HCT116 (cell line): ENCODE measurements at regions not wholly inside any gene's neighbourhood (a gene's known extent, or its start where the extent isn't known, plus 50 kb on each side); places are given as distances from the start of the nearest gene placed in this dataset.

Source experiments
- ATAC-seq: fragments of 200-7000 bp; cut with Tn5 transposase; 2 replicates; pipeline ENCODE4 v1.9.1; 2020; ENCODE audit warnings: mild to moderate bottlenecking, moderate library complexity
- BruUV-seq: library from RNA; stranded (reverse); fragments of 400-500 nt; replicated peaks from 2 replicates; lab custom pipeline; 2021; lab: Mats Ljungman, UMichigan
- CTCF ChIA-PET: fragments of 300-600 bp; sonication (Branson Sonifier 250); formaldehyde crosslinking; loops from one replicate; lab custom pipeline; 2021; ENCODE audit warnings: antibody characterized with exemption; lab: Charles Lee
- POLR2A ChIA-PET: fragments of 300-600, 350-600 bp; sonication (Branson Sonifier 250); formaldehyde crosslinking; loops from one replicate; lab custom pipeline; 2021; ENCODE audit warnings: antibody characterized with exemption; lab: Charles Lee
- RAD21 ChIA-PET, 2 experiments: fragments of 300-600 bp; sonication (Branson Sonifier 250); formaldehyde crosslinking; loops; one replicate each; lab custom pipeline; 2023; ENCODE audit warnings: low total read pairs in 2 of 2; ENCODE audit not compliant: uncharacterized antibody in 2 of 2, unreplicated experiment in 2 of 2, low non-redundant PET in 1 of 2; lab: Charles Lee
- DNase-seq: peaks from one replicate; pipeline ENCODE4 v3.0.0-alpha.2; 2010; ENCODE audit warnings: low read depth, low spot score
- H2AFZ ChIP-seq: fragments of 200-600 bp; shearing (Covaris generic), sonication (generic); 2 replicates; pipeline ENCODE4 v1.6.1; 2017; ENCODE audit warnings: low read depth, mixed run types, mixed read lengths, antibody characterized with exemption, low read length; ENCODE audit not compliant: poor library complexity, severe bottlenecking
- H3K27ac ChIP-seq: 2 replicates; pipeline ENCODE4 v1.5.1; 2012; ENCODE audit warnings: low read depth, low read length
- H3K27me3 ChIP-seq: fragments of 200-600 bp; sonication (generic); 2 replicates; pipeline ENCODE4 v1.6.1; 2016; ENCODE audit warnings: mixed run types, low read length, mixed read lengths; ENCODE audit not compliant: insufficient read depth
- H3K36me3 ChIP-seq, 2 experiments: fragments of 200-500 bp in 1 of 2; fragments of 200-600 bp in 1 of 2; sonication (Bioruptor generic) in 1 of 2; sonication (generic) in 1 of 2; 2 replicates each; pipeline versions ENCODE4 v1.5.1 to v1.6.1; 2014 to 2016; ENCODE audit warnings: low read length in 2 of 2, inconsistent platforms in 1 of 2, mixed read lengths in 1 of 2, mixed run types in 1 of 2; ENCODE audit not compliant: insufficient read depth in 2 of 2, control insufficient read depth in 1 of 2
- H3K4me1 ChIP-seq, 2 experiments: fragments of 200-600 bp in 1 of 2; sonication (generic) in 1 of 2; 2 replicates each; pipeline versions ENCODE4 v1.5.1 to v1.6.1; 2012 to 2017; ENCODE audit warnings: low read length in 2 of 2, inconsistent platforms in 1 of 2, mild to moderate bottlenecking in 1 of 2, mixed read lengths in 1 of 2, mixed run types in 1 of 2, moderate library complexity in 1 of 2; ENCODE audit not compliant: insufficient read depth in 2 of 2, control insufficient read depth in 1 of 2
- H3K4me2 ChIP-seq: fragments of 200-600 bp; sonication (generic); 2 replicates; pipeline ENCODE4 v1.6.1; 2017; ENCODE audit warnings: mixed run types, low read length, mixed read lengths
- H3K4me3 ChIP-seq, 2 experiments: fragments of 200-600 bp in 1 of 2; sonication (generic) in 1 of 2; replicated peaks in 1 of 2; 2 replicates each; pipeline ENCODE4 v1.5.1; 2011 to 2016; ENCODE audit warnings: low read length in 2 of 2, control low read depth in 1 of 2, low read depth in 1 of 2, mild to moderate bottlenecking in 1 of 2, mixed read lengths in 1 of 2, mixed run types in 1 of 2
- H3K79me2 ChIP-seq: fragments of 200-600 bp; sonication (generic); 2 replicates; pipeline ENCODE4 v1.6.1; 2017; ENCODE audit warnings: mild to moderate bottlenecking, mixed run types, low read length, moderate library complexity, mixed read lengths; ENCODE audit not compliant: insufficient read depth
- H3K9ac ChIP-seq: fragments of 200-600 bp; sonication (generic); 2 replicates; pipeline ENCODE4 v1.6.1; 2016; ENCODE audit warnings: low read length, mixed read lengths
- H3K9me2 ChIP-seq: fragments of 200-600 bp; sonication (generic), shearing (Covaris generic); 2 replicates; pipeline ENCODE4 v1.6.1; 2017; ENCODE audit warnings: mixed run types, mild to moderate bottlenecking, moderate library complexity; ENCODE audit not compliant: insufficient read depth
- H3K9me3 ChIP-seq, 2 experiments: fragments of 200-500 bp in 1 of 2; fragments of 200-600 bp in 1 of 2; sonication (Bioruptor generic) in 1 of 2; sonication (generic) in 1 of 2; 2 replicates each; pipeline ENCODE4 v1.6.1; 2014 to 2017; ENCODE audit warnings: low read length in 2 of 2, mixed read lengths in 2 of 2, inconsistent platforms in 1 of 2, low read depth in 1 of 2, mild to moderate bottlenecking in 1 of 2, mixed run types in 1 of 2, moderate library complexity in 1 of 2; ENCODE audit not compliant: control insufficient read depth in 1 of 2, insufficient read depth in 1 of 2
- H4K20me1 ChIP-seq: fragments of 200-600 bp; sonication (generic), shearing (Covaris generic); 2 replicates; pipeline ENCODE4 v1.6.1; 2017; ENCODE audit warnings: mixed run types, mild to moderate bottlenecking, moderate library complexity; ENCODE audit not compliant: insufficient read depth
- EGR1 ChIP-seq: IDR thresholded peaks from 2 replicates; pipeline ENCODE4 v1.6.1; 2012; ENCODE audit warnings: low read depth
- ELF1 ChIP-seq: IDR thresholded peaks from 2 replicates; pipeline ENCODE4 v1.6.1; 2012; ENCODE audit warnings: low read depth, borderline replicate concordance
- EZH2 ChIP-seq: fragments of 200-600 bp; sonication (generic); IDR thresholded peaks from 2 replicates; pipeline ENCODE4 v1.6.1; 2017; ENCODE audit warnings: antibody characterized with exemption, mixed run types
- JUND ChIP-seq: IDR thresholded peaks from 2 replicates; pipeline ENCODE4 v1.6.1; 2012
- POLR2A ChIP-seq: IDR thresholded peaks from 2 replicates; pipeline ENCODE4 v1.7.0; 2011; ENCODE audit warnings: borderline replicate concordance; ENCODE audit not compliant: insufficient read depth, insufficient read length; ENCODE audit errors: extremely low read depth
- POLR2AphosphoS5 ChIP-seq: IDR thresholded peaks from 2 replicates; pipeline ENCODE4 v1.6.1; 2011; ENCODE audit warnings: mild to moderate bottlenecking, low read depth, low read length, moderate library complexity
- RAD21 ChIP-seq: IDR thresholded peaks from 2 replicates; pipeline ENCODE4 v1.6.1; 2012; ENCODE audit warnings: low read depth, mild to moderate bottlenecking
- ZFX ChIP-seq: fragments of 450-650 bp; IDR thresholded peaks from 2 replicates; pipeline ENCODE4 v1.6.1; 2017
- ZNF274 ChIP-seq: fragments of 200-500 bp; sonication (Bioruptor generic); IDR thresholded peaks from 2 replicates; pipeline ENCODE4 v1.6.1; 2014; ENCODE audit warnings: mild to moderate bottlenecking, low read depth, low read length, inconsistent platforms
- intact Hi-C: fragments of 100-400 bp; cut with micrococcal nuclease; formaldehyde crosslinking; loops from 2 replicates; pipeline ENCODE4 v1.10.0; 2022
- TF ChIP-seq, protein P1 (sequence below), 3 experiments: fragments of 200-600 bp in 1 of 3; sonication (generic) in 1 of 3; IDR thresholded peaks in 2 of 3; conservative IDR thresholded peaks in 1 of 3; 2 replicates each; pipeline ENCODE4 v1.5.1; 2012 to 2017; ENCODE audit warnings: low read depth in 2 of 3, low read length in 2 of 3, antibody characterized with exemption in 1 of 3, borderline replicate concordance in 1 of 3, control low read depth in 1 of 3, mild to moderate bottlenecking in 1 of 3, mixed read lengths in 1 of 3, mixed run types in 1 of 3, moderate library complexity in 1 of 3; ENCODE audit not compliant: insufficient read depth in 1 of 3
- TF ChIP-seq, protein P2 (sequence below): IDR thresholded peaks from 2 replicates; pipeline ENCODE4 v1.6.1; 2011; ENCODE audit warnings: mild to moderate bottlenecking, low read length, moderate library complexity; ENCODE audit not compliant: insufficient replicate concordance; ENCODE audit errors: extremely low read depth
- TF ChIP-seq, protein P3 (sequence below): IDR thresholded peaks from 2 replicates; pipeline ENCODE4 v1.6.1; 2012
- TF ChIP-seq, protein P4 (sequence below): IDR thresholded peaks from 2 replicates; pipeline ENCODE4 v1.6.1; 2012; ENCODE audit warnings: low read depth

DNA sequence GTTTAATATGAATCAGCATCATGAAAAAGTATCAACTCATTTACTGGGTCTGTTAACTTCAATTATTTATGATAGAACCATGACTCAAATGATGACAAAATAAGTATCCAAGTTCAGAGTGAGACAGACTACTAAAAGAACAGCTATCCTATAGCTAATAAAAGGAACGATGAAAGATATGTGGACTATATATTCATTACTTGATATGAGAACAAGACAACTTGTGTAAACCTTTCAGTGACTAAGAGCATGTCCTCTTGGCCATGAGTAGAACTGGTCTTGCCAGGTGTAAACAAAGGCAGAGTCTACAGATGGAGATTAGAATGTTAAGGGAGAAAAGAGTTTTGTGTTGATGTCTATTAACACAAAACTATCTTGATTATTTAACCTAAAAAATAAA is 360.4 kb upstream of the ZC3H15 start (continued):
- TF ChIP-seq, protein P1, sequence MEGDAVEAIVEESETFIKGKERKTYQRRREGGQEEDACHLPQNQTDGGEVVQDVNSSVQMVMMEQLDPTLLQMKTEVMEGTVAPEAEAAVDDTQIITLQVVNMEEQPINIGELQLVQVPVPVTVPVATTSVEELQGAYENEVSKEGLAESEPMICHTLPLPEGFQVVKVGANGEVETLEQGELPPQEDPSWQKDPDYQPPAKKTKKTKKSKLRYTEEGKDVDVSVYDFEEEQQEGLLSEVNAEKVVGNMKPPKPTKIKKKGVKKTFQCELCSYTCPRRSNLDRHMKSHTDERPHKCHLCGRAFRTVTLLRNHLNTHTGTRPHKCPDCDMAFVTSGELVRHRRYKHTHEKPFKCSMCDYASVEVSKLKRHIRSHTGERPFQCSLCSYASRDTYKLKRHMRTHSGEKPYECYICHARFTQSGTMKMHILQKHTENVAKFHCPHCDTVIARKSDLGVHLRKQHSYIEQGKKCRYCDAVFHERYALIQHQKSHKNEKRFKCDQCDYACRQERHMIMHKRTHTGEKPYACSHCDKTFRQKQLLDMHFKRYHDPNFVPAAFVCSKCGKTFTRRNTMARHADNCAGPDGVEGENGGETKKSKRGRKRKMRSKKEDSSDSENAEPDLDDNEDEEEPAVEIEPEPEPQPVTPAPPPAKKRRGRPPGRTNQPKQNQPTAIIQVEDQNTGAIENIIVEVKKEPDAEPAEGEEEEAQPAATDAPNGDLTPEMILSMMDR (IDR thresholded peaks at IDR 0.05 in 2 of 3, conservative IDR thresholded peaks at IDR 0.05 in 1 of 3; ENCODE audit: borderline replicate concordance in 1 of 3, insufficient read depth in 1 of 3, low read depth in 2 of 3, low read length in 2 of 3), result no peak
- TF ChIP-seq EZH2 (no peak), POLR2A (no peak)
- TF ChIP-seq, protein P2, sequence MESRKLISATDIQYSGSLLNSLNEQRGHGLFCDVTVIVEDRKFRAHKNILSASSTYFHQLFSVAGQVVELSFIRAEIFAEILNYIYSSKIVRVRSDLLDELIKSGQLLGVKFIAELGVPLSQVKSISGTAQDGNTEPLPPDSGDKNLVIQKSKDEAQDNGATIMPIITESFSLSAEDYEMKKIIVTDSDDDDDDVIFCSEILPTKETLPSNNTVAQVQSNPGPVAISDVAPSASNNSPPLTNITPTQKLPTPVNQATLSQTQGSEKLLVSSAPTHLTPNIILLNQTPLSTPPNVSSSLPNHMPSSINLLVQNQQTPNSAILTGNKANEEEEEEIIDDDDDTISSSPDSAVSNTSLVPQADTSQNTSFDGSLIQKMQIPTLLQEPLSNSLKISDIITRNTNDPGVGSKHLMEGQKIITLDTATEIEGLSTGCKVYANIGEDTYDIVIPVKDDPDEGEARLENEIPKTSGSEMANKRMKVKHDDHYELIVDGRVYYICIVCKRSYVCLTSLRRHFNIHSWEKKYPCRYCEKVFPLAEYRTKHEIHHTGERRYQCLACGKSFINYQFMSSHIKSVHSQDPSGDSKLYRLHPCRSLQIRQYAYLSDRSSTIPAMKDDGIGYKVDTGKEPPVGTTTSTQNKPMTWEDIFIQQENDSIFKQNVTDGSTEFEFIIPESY, result no peak
- TF ChIP-seq, all 23 proteins: peak for 0

DNA sequence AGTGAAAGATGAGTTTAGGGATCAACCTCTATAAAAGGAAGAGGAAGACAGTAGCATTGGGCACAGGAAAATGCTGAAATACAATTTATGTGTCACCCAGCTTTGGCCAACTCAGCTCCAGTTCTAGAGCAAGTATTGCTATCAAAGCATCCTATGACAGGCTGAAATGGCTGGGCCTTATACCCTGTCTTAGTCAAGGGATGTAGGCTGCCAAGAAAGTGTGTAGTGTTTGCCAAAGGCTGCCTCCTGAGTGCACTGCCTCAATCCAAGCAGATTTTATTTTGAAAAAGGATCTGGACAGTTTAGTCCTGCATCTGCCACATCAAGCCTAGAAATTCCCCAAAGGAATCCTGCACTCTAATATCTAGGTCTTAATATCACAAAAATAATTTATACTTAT is 359.9 kb upstream of the ZC3H15 start:
- intact Hi-C loops, result no loop called here
- Histone ChIP-seq H3K36me3 (no peaks in the 10 kb centered on the region), H3K9me3 (no peaks in the 10 kb centered on the region), H3K27ac (no peak overlapping the region), H4K20me1 (no peaks in the 10 kb centered on the region), H3K9ac (no peak overlapping the region), H3K27me3 (no peaks in the 10 kb centered on the region), H3K9me2 (no peaks in the 10 kb centered on the region), H3K4me3 (no peak overlapping the region), H3K4me1 (peaks cover 17 to 23% of the 10 kb centered on the region in 2 experiments), H2AFZ (no peak overlapping the region), H3K4me2 (no peak overlapping the region), H3K79me2 (no peaks in the 10 kb centered on the region)
- POLR2A ChIA-PET, result no interaction called here
- TF ChIP-seq EGR1 (no peak), ELF1 (no peak), POLR2AphosphoS5 (no peak), RAD21 (no peak), ZFX (no peak), JUND (no peak), ZNF274 (no peak)
- TF ChIP-seq, protein P2, result no peak
- TF ChIP-seq, protein P3, sequence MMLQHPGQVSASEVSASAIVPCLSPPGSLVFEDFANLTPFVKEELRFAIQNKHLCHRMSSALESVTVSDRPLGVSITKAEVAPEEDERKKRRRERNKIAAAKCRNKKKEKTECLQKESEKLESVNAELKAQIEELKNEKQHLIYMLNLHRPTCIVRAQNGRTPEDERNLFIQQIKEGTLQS, result no peak
- TF ChIP-seq, protein P4, sequence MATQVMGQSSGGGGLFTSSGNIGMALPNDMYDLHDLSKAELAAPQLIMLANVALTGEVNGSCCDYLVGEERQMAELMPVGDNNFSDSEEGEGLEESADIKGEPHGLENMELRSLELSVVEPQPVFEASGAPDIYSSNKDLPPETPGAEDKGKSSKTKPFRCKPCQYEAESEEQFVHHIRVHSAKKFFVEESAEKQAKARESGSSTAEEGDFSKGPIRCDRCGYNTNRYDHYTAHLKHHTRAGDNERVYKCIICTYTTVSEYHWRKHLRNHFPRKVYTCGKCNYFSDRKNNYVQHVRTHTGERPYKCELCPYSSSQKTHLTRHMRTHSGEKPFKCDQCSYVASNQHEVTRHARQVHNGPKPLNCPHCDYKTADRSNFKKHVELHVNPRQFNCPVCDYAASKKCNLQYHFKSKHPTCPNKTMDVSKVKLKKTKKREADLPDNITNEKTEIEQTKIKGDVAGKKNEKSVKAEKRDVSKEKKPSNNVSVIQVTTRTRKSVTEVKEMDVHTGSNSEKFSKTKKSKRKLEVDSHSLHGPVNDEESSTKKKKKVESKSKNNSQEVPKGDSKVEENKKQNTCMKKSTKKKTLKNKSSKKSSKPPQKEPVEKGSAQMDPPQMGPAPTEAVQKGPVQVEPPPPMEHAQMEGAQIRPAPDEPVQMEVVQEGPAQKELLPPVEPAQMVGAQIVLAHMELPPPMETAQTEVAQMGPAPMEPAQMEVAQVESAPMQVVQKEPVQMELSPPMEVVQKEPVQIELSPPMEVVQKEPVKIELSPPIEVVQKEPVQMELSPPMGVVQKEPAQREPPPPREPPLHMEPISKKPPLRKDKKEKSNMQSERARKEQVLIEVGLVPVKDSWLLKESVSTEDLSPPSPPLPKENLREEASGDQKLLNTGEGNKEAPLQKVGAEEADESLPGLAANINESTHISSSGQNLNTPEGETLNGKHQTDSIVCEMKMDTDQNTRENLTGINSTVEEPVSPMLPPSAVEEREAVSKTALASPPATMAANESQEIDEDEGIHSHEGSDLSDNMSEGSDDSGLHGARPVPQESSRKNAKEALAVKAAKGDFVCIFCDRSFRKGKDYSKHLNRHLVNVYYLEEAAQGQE, result no peak
- DNase-seq, result no peak
- BruUV-seq, result no TSS peak
- CTCF ChIA-PET, result no interaction called here
- RAD21 ChIA-PET, result no interaction called here
- ATAC-seq, result no peak
